Fibroblast of lung (primary cell): ENCODE measurements at regions not wholly inside any gene's neighbourhood (a gene's known extent, or its start where the extent isn't known, plus 50 kb on each side); places are given as distances from the start of the nearest gene placed in this dataset.

Source experiments
- DNase-seq, 2 donors: peaks; one replicate each; pipeline versions ENCODE4 v3.0.0 to v3.0.0-alpha.2; 2010; ENCODE audit warnings: low read depth in 2 of 2
- H2AFZ ChIP-seq: 2 replicates; pipeline ENCODE4 v1.5.1; 2012; ENCODE audit warnings: low read length, control low read depth, inconsistent platforms
- H3K27ac ChIP-seq: 2 replicates; pipeline ENCODE4 v1.5.1; 2011; ENCODE audit warnings: low read length, control low read depth; ENCODE audit not compliant: insufficient read depth
- H3K27me3 ChIP-seq: 2 replicates; pipeline ENCODE4 v1.5.1; 2011; ENCODE audit warnings: mild to moderate bottlenecking, low read length; ENCODE audit not compliant: control insufficient read depth, insufficient read depth
- H3K36me3 ChIP-seq: 2 replicates; pipeline ENCODE4 v1.5.1; 2011; ENCODE audit warnings: low read length; ENCODE audit not compliant: control insufficient read depth, insufficient read depth
- H3K4me1 ChIP-seq: 2 replicates; pipeline ENCODE4 v1.5.1; 2011; ENCODE audit warnings: low read length; ENCODE audit not compliant: control insufficient read depth, insufficient read depth; ENCODE audit errors: extremely low read depth
- H3K4me2 ChIP-seq: 2 replicates; pipeline ENCODE4 v1.5.1; 2011; ENCODE audit warnings: low read length, control low read depth; ENCODE audit not compliant: insufficient read depth; ENCODE audit errors: extremely low read depth
- H3K4me3 ChIP-seq, 4 experiments: fragments of 200-600 bp in 1 of 4; sonication (generic) in 1 of 4; replicated peaks in 1 of 4; 2 replicates each; pipeline ENCODE4 v1.5.1; 2011 to 2016; ENCODE audit warnings: low read length in 4 of 4, low read depth in 3 of 4, mild to moderate bottlenecking in 3 of 4, control low read depth in 2 of 4, inconsistent platforms in 1 of 4, mixed read lengths in 1 of 4; ENCODE audit not compliant: insufficient read depth in 1 of 4; ENCODE audit errors: control extremely low read depth in 1 of 4
- H3K79me2 ChIP-seq: 2 replicates; pipeline ENCODE4 v1.5.1; 2012; ENCODE audit warnings: mild to moderate bottlenecking, low read length, inconsistent platforms; ENCODE audit not compliant: control insufficient read depth, insufficient read depth
- H3K9ac ChIP-seq: 2 replicates; pipeline ENCODE4 v1.5.1; 2011; ENCODE audit warnings: mild to moderate bottlenecking, low read length, control low read depth; ENCODE audit not compliant: insufficient read depth
- H3K9me3 ChIP-seq: 2 replicates; pipeline ENCODE4 v1.5.1; 2012; ENCODE audit warnings: low read depth, low read length; ENCODE audit not compliant: control insufficient read depth, insufficient read depth
- H4K20me1 ChIP-seq: 2 replicates; pipeline ENCODE4 v1.5.1; 2011; ENCODE audit warnings: low read length; ENCODE audit not compliant: control insufficient read depth, insufficient read depth; ENCODE audit errors: extremely low read depth
- CTCF ChIP-seq, 2 donors: IDR thresholded peaks in 1 of 2; conservative IDR thresholded peaks in 1 of 2; 1 replicate in 1 of 2; 2 replicates in 1 of 2; pipeline ENCODE4 v1.5.1; 2011 to 2012; ENCODE audit warnings: low read length in 2 of 2, control low read depth in 1 of 2, inconsistent platforms in 1 of 2, low read depth in 1 of 2, mild to moderate bottlenecking in 1 of 2
- EZH2 ChIP-seq: IDR thresholded peaks from 2 replicates; pipeline ENCODE4 v1.5.1; 2012; ENCODE audit warnings: low read length, control low read depth, mild to moderate bottlenecking; ENCODE audit errors: missing control alignments

- Histone ChIP-seq H3K9me3 (no peaks in the 10 kb centered on the region), H3K4me2 (no peak overlapping the region), H3K79me2 (no peaks in the 10 kb centered on the region), H2AFZ (no peak overlapping the region), H3K4me1 (no peaks in the 10 kb centered on the region), H3K27ac (no peak overlapping the region), H3K4me3 (no peak overlapping the region), H4K20me1 (no peaks in the 10 kb centered on the region), H3K36me3 (no peaks in the 10 kb centered on the region), H3K27me3 (no peaks in the 10 kb centered on the region), H3K9ac (no peak overlapping the region)
- DNase-seq = no peak
- TF ChIP-seq EZH2 = no peak
- TF ChIP-seq CTCF (conservative IDR thresholded peaks at IDR 0.05 in 1 of 2, IDR thresholded peaks at IDR 0.05 in 1 of 2; ENCODE audit: low read depth in 1 of 2, low read length in 2 of 2) = no peak
These were observed 608.6 kb downstream of the KLHL13 start for GRCh38 chrX:117508021-117508420.

- H3K27me3 ChIP-seq = no peaks in the 10 kb centered on the region
- TF ChIP-seq CTCF (conservative IDR thresholded peaks at IDR 0.05 in 1 of 2, IDR thresholded peaks at IDR 0.05 in 1 of 2; ENCODE audit: low read depth in 1 of 2, low read length in 2 of 2) = no peak
- TF ChIP-seq EZH2 = no peak
- H3K9me3 ChIP-seq = no peaks in the 10 kb centered on the region
- H4K20me1 ChIP-seq = no peaks in the 10 kb centered on the region
- H3K9ac ChIP-seq = no peak overlapping the region
- no peaks in the 10 kb centered on the region for H3K36me3 ChIP-seq
- H2AFZ ChIP-seq = no peak overlapping the region
- no peaks in the 10 kb centered on the region for H3K4me1 ChIP-seq
- H3K27ac ChIP-seq = no peak overlapping the region
- H3K4me2 ChIP-seq = no peak overlapping the region
- H3K79me2 ChIP-seq = no peaks in the 10 kb centered on the region
- no peak overlapping the region for H3K4me3 ChIP-seq
- DNase-seq = no peak
These were observed 629.2 kb downstream of the KLHL13 start for GRCh38 chrX:117487421-117487820.

- Histone ChIP-seq H3K36me3 (no peaks in the 10 kb centered on the region), H3K27me3 (no peaks in the 10 kb centered on the region), H4K20me1 (no peaks in the 10 kb centered on the region), H3K79me2 (no peaks in the 10 kb centered on the region), H3K4me2 (no peak overlapping the region), H3K4me3 (no peak overlapping the region), H3K4me1 (no peaks in the 10 kb centered on the region), H2AFZ (no peak overlapping the region), H3K27ac (no peak overlapping the region), H3K9ac (no peak overlapping the region), H3K9me3 (no peaks in the 10 kb centered on the region)
- DNase-seq = no peak
- no peak for TF ChIP-seq EZH2
- TF ChIP-seq CTCF (conservative IDR thresholded peaks at IDR 0.05 in 1 of 2, IDR thresholded peaks at IDR 0.05 in 1 of 2; ENCODE audit: low read depth in 1 of 2, low read length in 2 of 2) = no peak
These were observed 632.7 kb downstream of the KLHL13 start for GRCh38 chrX:117483950-117484349.
